HG03469 (cell line): ENCODE measurements at regions not wholly inside any gene's neighbourhood (a gene's known extent, or its start where the extent isn't known, plus 50 kb on each side); places are given as distances from the start of the nearest gene placed in this dataset.

Experiments
- ATAC-seq: cut with Tn5 transposase; IDR thresholded peaks from one replicate; pipeline ENCODE4 v1.9.1; 2021; ENCODE audit warnings: mild to moderate bottlenecking, moderate library complexity, moderate number of reproducible peaks; ENCODE audit not compliant: unreplicated experiment

DNA sequence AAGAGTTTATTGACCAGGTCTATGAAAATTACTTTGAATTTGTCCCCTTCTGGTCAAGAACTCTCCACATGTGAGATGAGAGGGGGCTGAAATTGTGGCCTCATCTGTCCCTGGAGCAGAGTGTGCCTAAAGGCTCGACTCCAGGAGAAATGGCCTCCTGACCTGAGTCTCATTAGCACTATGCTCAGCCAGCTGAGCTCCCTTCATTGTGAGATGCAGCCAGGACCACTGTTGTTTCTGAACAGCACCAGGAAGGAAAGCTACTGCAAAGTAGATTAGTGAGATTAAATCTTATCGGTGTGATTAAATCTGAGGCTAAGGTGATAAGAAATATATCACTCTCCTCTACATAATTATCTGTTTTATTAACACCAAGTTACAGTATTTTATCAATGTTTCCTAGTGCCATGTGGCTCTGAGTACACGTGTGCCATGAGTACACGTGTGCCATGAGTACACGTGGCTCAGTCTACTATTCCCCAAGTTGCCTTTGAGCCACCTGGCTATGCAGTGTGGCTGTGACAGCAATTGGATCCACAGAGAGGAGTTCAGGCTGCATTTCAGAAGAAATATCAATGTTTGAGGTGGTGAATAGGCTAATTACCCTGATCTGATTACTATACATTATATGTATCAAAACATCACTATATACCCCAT is 126.9 kb downstream of the IPMK start:
- no peak for ATAC-seq

DNA sequence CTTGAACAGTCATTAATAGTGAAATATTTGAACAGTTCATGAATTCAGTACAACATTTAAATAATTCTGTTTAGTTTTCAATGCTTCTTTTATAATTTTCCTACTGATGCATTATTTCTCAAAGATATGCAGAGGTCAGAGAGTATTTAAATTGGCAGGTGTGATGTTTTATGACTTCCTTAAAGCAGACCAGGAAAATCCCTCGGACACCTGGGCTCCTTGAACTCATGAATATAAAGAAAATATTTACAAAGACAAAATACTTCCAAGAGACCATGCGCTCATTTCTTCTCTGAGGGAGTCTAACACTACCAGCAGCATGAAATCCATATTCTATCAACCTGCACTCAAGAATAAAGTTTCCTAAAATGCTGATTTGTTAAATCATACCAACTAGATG is 127.6 kb downstream of the IPMK start:
- no peak for ATAC-seq

DNA sequence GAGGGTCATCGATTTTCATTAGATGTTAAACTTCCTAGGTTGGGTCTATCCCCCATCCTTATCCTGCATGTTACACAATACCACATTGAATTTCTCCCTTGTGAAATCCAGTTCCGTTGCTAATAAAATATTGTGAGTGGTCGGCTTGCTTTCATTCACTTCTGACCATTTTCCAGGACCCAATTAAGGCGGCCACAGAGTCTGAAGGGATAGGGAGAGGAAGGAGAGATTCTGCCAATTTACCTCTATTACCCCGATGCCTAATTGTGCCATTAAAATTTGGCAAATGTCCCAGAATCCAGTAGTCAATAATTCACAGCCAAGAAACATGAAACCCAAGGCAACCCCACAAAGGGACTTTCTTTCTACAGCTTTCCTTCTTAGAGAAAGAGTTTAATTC is 129.9 kb downstream of the IPMK start:
- ATAC-seq, result no peak

DNA sequence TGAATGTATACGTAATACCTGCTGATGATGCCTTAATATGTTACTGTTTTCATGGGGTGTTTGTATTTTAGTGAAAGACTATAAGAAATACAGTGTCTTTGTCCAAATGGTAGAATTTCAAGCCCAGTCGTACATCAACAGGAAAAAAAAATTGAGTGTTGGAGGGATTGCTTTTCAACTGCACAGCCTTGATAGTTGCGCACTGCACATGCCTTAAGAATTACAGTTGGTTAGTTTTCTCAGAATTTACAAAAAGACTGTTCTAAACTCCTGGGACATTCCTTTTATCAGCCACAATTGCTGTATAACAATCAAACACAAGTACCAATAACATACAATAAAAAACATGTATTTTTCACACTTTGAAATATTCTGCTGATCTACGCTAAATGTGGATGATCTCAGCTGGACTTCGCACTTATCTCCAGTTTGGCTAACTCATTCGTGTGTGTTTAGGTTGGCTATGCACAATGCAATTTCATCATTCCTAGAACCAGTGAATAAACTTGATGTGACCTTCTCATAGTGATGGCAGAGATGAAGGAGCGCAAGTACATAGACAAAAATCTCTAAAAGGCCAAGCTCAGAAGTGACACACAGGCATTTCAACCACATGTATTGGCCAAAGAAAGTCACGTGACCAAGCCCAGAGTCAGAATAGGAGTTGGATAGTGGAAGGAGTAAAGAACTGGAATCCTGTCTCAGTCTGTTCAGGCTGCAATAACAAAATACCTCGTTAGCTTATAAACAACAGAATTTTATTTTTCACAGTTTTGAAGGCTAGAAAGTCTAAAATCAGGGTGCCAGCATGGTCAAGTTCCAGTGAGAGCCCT is 152.3 kb downstream of the IPMK start:
- ATAC-seq, result no peak

DNA sequence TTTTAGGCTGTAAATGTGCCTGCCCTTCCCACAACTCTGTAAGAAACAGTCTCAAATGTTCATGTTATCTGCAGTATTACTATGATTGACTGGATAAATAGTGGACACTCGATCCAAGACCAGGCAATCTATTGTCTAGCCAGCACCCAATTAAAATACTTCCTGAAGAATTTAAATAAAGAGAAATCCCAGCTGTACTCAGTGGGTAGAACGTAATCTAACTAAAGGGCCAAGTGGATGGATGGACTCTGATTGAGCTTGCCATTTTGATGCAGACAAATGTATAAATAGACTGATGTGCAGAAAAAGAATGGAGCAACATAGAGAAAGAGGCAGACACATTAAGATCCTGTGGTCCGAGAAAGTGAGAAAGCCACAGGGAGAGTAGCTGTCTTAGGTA is 158.0 kb downstream of the IPMK start:
- no peak for ATAC-seq

DNA sequence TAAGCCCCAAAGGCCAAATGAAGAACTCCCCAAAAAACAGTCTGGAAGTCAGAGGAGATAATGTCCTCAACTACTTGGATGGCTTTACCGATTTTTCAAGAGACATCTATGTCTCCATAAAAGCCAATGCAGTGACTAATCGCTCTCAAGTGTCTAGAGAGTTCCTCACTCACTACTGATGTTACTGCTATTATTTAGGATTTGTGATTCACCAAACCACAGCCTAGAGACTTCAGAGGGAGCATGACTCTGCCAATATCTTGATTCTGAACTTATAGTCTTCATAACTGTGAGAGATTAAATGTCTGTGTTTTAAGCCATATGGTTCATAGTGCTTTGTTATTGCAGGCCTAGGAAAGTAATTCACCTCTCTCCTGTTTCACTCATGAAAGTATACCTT is 160.2 kb downstream of the IPMK start:
- ATAC-seq, result no peak

DNA sequence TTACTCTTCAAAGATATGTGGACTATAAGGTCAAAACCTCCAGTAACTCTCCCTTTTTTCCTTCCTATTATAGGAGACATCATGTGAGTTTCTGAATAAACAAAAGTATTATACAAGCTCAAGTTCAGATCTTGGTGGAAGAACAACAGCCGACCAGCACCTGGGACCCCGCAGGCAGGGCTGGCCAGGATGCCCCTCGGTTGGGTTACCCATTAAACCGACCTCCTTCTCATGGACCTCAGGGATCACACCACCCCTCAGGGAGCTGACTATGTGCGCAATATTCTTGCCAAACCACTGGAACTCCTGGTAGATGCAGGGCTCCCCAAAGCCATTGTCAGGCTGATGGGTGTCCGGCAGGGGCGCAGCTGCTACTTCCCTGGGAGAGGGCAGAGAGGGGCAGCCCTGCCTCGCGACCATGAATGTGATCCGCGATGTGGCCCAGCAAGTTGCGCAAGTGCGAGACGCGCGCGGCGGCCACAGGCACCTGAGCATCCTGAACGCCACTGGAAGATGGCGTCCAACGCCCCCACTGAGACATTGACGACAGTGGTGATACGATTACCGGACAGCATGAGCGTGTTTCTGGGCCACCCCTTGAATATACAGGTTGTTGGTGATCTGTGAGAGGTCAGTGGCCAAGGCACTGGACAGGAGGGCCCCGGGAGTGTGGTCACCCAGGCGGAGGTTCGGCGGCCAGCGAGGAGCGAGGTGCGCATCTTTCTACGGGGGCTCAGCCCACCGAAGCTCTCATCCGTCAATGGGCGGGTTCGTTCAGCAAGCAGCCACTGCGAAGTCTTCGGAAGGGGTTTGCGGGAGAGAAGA is 161.3 kb downstream of the IPMK start:
- no peak for ATAC-seq

DNA sequence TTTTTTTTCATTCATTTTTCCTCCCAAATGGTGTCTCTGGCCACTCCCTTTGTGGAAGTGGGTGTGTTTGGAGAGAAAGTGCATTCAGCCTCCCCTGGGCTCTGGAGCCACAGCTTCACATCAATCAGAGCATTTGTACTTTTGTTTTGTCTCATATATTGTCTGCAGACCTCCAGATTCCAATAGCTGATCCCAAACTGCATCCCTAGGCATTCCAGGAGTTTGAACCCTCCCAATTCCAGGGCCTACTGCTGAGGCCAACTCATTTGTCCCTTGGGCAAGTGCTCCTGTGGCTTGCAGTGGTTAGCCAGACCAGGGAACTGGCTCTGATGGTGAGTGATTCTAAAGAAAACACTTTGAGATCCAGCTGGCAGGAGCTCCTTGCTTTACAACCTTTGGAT is 163.3 kb downstream of the IPMK start:
- ATAC-seq, result no peak

DNA sequence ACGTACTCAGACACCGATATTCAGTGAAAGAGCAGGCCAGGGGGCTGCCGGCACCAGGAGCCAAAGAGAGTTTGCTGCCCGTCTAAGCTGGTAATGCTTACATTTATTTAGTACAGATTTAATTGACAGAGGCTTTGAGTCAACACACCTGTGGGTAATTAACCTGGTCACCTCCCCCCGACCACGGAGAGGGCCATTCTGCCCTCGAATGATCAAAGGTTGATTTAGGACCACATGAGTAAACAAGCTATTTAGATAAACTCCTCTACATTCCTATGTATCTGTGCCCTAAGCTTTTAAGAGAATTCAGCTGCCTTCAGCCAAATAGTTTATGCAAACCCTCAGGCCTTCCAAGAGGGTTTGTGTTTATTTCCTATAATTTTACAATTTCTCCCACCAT is 164.8 kb downstream of the IPMK start:
- no peak for ATAC-seq

DNA sequence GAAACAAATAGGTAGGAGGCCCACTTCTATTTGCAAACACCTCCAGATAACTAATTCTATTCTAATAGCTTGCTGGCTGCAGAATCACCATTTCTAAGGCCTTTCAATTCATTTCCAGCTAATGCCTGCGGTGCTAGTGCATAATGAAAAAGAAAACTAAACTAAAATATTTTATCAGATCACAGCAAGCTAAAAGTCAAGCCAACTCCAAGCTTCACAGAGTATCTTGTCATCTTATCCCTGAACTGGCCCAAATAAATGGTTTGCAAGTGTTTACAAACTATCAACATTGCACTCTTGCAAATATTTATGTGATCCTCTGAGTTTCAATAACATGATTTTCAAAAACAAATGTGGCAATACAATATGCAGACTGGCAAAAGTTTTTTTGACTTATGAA is 166.0 kb downstream of the IPMK start:
- ATAC-seq, result no peak

DNA sequence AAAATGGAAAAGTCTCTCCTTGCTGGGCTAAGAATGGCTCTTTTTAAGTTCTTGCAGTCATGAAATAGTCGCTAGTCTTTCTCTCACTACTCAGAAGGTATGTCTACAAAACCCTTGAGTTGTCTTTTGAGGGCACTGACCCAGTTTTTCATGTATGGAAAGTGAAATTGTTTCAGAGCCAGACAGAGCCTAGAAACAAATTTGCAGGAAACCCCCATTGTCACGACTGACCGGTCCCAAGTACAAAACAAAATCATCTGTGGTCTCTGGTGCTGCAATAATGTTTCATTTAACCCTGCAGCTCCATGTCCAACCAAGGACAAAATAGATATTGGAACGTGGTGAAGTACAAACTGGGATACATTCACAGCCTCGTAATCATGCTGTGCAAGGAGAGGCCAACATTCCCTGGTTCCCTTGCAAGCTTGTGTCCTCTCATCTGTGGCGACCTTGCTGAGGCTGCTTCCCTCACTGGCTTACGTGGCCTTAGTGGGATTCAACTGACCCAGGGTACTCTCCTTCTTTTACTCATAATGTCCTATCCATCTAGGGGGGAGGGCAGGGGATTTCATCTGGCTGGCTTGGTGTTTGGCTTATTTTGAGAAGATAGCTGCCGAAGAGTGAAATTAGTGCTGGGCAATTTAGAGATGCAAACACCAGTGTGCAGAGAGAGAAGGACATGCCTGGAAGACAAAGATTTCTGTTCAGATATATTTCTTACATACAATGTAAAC is 172.5 kb downstream of the IPMK start:
- no peak for ATAC-seq

DNA sequence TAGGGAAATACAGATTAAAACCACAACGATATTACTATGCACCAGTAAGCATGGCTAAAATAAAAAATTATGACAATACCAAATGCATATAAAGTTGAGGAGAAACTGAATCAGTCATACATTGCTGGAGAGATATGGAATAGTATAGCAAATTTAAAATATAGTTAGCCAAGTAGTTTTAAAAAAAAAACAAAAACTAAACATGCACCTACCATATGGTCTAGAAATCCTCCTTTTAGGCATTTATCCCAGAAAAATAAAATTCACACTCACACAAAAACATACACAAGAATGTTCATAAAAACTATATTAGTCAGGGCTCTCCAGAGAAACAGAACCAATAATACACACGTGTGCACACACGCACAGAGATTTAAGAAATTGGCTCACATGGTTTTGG is 175.8 kb downstream of the IPMK start:
- no peak for ATAC-seq

DNA sequence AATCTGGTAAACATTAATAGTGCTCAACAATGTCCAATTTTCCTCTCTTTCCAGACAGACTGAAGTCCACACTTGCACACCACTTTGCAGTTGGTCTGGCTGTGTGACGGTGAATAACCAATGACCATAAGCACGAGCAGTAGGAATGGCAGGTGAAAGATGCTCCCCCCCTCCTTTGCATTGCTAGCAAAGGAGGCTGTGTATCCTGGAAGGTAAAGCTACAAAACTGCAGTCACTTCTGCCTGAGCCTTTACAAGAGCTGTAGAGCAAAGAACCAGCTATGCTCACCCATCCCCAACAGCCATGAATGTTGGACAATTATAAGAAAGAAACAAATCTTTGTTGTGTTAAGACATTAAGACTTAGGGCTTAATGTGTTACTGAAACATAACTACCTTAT is 178.0 kb downstream of the IPMK start:
- ATAC-seq, result no peak

DNA sequence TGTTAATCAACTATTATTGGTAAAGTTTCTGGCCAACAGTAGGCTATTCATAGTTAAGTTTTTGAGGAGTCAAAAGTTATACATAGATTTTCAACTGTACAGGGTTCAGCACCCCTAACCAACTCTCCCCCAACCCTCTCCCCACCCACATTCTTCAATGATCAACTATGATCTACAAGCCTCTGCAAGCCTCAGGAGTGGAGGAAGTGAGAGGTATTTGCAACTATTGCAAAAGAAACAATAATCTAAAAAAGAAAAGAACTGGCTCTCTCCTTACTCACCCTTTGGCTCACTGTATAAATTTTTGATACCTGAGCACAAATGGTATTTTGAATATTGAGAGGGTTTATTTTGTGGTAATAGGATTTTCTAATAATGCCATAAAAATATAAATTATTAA is 179.8 kb downstream of the IPMK start:
- no peak for ATAC-seq

DNA sequence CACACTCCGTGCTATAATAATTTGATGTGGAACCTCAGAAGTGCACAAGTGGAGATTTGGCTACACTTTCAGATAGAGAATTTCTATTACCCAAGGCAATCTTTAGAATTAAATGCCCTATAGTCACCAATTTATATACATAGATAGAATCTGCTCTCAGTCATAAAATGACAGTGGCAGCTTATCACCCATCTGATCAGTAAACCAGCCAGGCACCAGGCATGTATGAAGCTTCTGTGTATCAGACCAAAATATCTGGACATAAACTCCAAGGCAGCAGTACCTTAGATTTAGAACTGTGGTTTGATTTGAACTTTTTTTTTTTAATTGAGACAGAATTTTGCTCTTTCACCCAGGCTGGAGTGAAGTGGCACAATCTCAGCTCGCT is 180.9 kb downstream of the IPMK start:
- ATAC-seq, result no peak

DNA sequence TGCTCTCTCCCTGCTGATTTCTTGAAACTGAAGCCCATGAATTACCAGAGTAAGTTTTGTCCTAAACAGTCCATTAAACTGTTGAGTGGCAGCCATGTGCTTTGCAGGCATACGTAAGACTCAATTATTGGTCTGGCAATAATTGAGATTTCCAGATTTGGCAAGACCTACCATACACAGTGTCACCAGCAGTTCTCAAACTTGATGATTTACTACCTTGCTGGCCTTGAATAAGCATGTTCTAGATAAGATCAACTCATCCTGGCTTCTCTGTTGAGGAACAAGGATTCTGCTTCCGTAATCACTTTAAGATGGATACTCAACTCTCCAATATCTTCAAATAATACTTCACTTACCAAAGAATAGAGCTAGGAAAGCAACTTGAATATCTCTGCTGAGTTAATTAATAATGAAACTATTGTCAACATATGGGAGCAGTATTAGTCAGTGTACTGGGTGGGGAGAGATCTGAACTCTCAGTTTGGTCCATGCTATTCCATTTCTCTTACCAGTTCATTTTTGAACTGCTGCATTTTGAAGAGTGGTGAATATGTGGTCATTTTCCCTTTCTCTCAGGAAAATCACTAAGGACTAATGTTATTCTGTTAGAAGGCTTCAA is 181.4 kb downstream of the IPMK start:
- no peak for ATAC-seq

DNA sequence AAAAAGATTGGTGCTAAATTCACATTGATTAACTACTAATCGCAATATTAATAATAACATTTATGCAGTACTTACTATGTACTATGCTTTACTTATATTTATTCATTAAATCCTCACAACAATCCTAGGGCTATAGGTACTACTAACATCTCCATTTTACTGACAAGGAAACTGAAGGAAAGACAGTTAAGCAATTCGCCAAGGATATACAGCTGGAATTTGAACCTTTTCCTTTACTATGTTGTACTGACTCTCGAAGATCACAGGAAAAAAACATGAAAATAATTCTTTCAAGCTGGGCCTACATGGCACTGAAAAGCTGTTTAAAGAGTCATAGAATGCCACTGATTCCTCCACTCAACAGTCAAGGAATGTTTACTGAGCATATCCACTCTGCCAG is 185.4 kb downstream of the IPMK start:
- ATAC-seq, result no peak

DNA sequence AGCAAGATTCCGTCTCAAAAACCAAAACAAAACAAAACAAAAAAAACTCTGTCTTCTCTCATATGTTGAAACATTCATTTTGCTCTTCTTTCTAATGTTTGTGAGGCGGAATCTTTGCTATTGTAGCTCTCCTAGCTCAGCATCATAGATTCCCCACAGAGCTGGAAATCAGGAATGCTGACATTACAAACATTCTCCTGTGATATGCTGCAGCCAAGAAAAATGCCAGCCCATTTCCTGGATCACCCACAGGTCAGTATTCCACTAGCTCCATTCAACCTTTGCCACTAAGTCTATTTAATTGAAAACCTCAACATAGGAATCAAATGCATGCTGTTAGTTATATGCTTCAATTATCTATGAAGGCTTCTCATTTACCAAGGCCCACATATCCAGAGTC is 186.3 kb downstream of the IPMK start:
- no peak for ATAC-seq

DNA sequence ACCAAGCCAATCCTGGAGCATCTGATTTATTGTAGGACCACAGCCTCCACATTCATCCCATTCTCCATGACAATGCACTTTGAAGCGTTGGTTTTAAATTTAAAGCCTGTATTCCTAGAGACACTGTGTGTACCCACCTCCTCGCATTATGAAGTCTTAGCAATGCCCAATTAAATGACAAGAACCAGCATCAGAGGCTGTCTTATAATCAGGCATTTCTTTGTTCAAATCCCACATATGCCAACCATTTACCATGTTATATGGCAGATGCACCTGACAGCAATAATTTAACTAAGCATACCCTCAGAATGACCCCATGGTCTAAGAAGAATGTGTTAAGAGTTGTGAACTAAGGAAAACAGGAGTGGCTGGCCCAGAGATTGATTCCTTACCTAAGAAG is 188.2 kb downstream of the IPMK start:
- ATAC-seq, result no peak

DNA sequence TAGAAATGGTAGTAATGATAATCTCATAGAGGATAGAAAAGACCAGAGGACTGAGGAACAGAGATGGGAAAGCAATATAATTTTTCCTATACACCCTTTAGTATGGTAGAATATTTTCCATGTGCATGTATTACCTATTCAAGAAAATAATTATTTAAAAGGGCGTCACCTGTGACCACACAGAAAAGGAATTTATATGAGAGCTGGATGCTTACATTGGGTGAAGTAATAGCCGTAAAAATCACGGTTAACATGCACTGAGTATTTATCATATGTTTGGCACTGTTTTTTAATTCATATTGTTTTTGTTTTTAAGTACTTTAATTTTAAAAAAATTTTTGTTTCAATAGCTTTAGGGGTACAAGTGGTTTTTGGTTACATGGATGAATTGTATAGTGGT is 195.1 kb downstream of the IPMK start:
- no peak for ATAC-seq

DNA sequence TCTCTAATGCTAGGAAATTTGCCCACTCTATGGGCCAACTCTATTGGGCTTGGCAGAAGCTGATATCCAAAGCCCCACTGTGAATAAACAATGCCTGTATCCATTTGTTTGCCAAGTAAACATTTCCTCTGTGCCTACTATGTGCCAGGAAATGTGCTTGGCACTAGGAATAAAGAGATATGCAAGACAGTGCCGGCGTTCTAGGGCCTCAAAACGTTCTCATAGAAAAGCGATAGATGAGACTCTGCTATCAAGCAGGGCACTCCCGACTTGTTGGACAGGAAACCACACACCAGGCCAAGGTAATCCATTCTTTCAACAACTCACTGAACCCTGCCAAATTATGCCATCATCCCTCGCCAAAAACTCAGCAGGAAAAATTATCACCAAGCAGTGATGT is 196.7 kb downstream of the IPMK start:
- ATAC-seq, result no peak
